Smooth muscle cell (in vitro differentiated cells): ENCODE measurements at regions not wholly inside any gene's neighbourhood (a gene's known extent, or its start where the extent isn't known, plus 50 kb on each side); places are given as distances from the start of the nearest gene placed in this dataset.

Experiments
- DNase-seq: peaks from one replicate; lab custom pipeline; 2025; ENCODE audit not compliant: unreplicated experiment; lab: John Stamatoyannopoulos, UW
- H2AFZ ChIP-seq: fragments of 200-600 bp; sonication (generic); 2 replicates; pipeline ENCODE4 v1.6.0; 2016; ENCODE audit warnings: antibody characterized with exemption, low read depth, mild to moderate bottlenecking
- H3F3A ChIP-seq: fragments of 200-600 bp; sonication (generic); 2 replicates; pipeline ENCODE4 v1.6.0; 2017; ENCODE audit warnings: antibody characterized with exemption, low read depth
- H3K27ac ChIP-seq: fragments of 200-600 bp; sonication (generic); 2 replicates; pipeline ENCODE4 v1.5.1; 2016; ENCODE audit warnings: low read depth, mild to moderate bottlenecking
- H3K27me3 ChIP-seq: fragments of 200-600 bp; sonication (generic); 2 replicates; pipeline ENCODE4 v1.6.1; 2016; ENCODE audit warnings: low read depth, mild to moderate bottlenecking
- H3K36me3 ChIP-seq: fragments of 200-600 bp; sonication (generic); 2 replicates; pipeline ENCODE4 v1.5.1; 2016; ENCODE audit warnings: low read depth
- H3K4me1 ChIP-seq: fragments of 200-600 bp; sonication (generic); 2 replicates; pipeline ENCODE4 v1.5.1; 2016; ENCODE audit warnings: low read depth
- H3K4me2 ChIP-seq: fragments of 200-600 bp; sonication (generic); 2 replicates; pipeline ENCODE4 v1.6.0; 2016; ENCODE audit warnings: mild to moderate bottlenecking
- H3K4me3 ChIP-seq: fragments of 200-600 bp; sonication (generic); 2 replicates; pipeline ENCODE4 v1.5.1; 2016; ENCODE audit warnings: mild to moderate bottlenecking
- H3K79me2 ChIP-seq: fragments of 200-600 bp; sonication (generic); 2 replicates; pipeline ENCODE4 v1.6.0; 2016; ENCODE audit warnings: low read depth, mild to moderate bottlenecking
- H3K9ac ChIP-seq: fragments of 200-600 bp; sonication (generic); 2 replicates; pipeline ENCODE4 v1.6.0; 2016; ENCODE audit warnings: low read depth
- H3K9me3 ChIP-seq: fragments of 200-600 bp; sonication (generic); replicated peaks from 2 replicates; pipeline ENCODE4 v1.5.1; 2016; ENCODE audit warnings: low read depth
- H4K20me1 ChIP-seq: fragments of 200-600 bp; sonication (generic); 2 replicates; pipeline ENCODE4 v1.6.0; 2016; ENCODE audit warnings: low read depth
- WGBS: methylation state at CpG from one replicate; pipeline ENCODE4 v1.1.7; 2016; ENCODE audit warnings: low lambda C conversion rate; 5-methylcytosine and 5-hydroxymethylcytosine counted together
- TF ChIP-seq, protein P1 (sequence below): fragments of 200-600 bp; sonication (generic); IDR thresholded peaks from 2 replicates; pipeline ENCODE4 v1.5.1; 2017; ENCODE audit warnings: borderline replicate concordance, mild to moderate bottlenecking, antibody characterized with exemption; ENCODE audit not compliant: insufficient read depth, poor library complexity, severe bottlenecking

DNA sequence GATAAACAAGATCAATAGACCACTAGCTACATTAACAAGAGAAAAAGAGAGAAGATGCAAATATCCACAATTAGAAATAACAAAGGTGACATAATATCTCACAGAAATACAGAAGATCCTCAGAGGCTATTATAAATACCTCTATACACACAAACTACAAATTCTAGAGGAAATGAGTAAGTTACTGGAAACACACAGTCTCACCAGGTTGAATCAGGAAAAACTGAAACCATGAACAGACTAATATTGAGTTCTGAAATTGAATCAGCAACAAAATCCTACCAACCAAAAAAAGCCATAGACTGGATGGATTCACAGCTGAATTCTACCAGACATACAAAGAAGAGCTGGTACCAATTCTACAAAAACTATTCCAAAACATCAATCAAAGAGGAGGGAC is 211.8 kb upstream of the CPEB2 start:
- H2AFZ ChIP-seq, result no peak overlapping the region
- no peak overlapping the region for H3K4me2 ChIP-seq
- H3K9me3 ChIP-seq, result no peaks in the 10 kb centered on the region

DNA sequence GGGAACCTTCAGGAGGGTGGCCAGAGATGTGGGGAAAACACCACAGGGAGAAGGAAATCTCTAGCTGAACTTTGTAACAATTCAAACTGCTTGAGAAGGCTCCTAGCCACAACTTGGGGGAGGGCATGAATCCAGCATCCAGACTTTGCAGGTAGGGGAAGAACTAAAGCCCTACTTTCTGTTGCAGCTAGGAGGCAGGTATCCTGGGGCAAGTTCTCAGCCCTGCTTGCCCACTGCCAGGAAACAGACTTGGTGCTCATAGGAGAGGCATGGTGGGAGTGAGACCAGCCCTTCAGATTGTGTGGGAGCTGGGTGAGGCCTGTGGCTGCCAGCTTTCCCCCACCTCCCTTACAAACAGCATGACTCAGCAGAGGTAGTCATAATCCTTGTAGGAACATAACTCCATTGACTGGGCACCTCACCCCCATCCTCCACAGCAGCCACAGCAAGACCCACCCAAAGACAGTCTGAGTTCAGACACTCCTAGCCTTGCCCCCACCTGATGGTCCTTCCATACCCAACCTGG is 209.5 kb upstream of the CPEB2 start:
- Histone ChIP-seq H3K9ac (no peak overlapping the region), H3F3A (no peaks in the 10 kb centered on the region), H3K4me1 (no peaks in the 10 kb centered on the region), H3K36me3 (no peaks in the 10 kb centered on the region), H3K9me3 (no peaks in the 10 kb centered on the region), H3K4me3 (no peak overlapping the region), H3K79me2 (no peaks in the 10 kb centered on the region), H4K20me1 (no peaks in the 10 kb centered on the region), H3K27me3 (no peaks in the 10 kb centered on the region), H3K4me2 (no peak overlapping the region), H2AFZ (no peak overlapping the region), H3K27ac (no peak overlapping the region)
- TF ChIP-seq, protein P1, sequence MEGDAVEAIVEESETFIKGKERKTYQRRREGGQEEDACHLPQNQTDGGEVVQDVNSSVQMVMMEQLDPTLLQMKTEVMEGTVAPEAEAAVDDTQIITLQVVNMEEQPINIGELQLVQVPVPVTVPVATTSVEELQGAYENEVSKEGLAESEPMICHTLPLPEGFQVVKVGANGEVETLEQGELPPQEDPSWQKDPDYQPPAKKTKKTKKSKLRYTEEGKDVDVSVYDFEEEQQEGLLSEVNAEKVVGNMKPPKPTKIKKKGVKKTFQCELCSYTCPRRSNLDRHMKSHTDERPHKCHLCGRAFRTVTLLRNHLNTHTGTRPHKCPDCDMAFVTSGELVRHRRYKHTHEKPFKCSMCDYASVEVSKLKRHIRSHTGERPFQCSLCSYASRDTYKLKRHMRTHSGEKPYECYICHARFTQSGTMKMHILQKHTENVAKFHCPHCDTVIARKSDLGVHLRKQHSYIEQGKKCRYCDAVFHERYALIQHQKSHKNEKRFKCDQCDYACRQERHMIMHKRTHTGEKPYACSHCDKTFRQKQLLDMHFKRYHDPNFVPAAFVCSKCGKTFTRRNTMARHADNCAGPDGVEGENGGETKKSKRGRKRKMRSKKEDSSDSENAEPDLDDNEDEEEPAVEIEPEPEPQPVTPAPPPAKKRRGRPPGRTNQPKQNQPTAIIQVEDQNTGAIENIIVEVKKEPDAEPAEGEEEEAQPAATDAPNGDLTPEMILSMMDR, result no peak
- no peak for DNase-seq

More for the DNA sequence above, 211.8 kb upstream of the CPEB2 start:
- TF ChIP-seq, protein P1, result no peak
- Histone ChIP-seq H3K27me3 (no peaks in the 10 kb centered on the region), H3K79me2 (no peaks in the 10 kb centered on the region), H3K36me3 (no peaks in the 10 kb centered on the region), H3F3A (no peaks in the 10 kb centered on the region), H3K27ac (no peak overlapping the region), H3K9ac (no peak overlapping the region), H3K4me1 (no peaks in the 10 kb centered on the region), H4K20me1 (no peaks in the 10 kb centered on the region), H3K4me3 (no peak overlapping the region)
- no peak for DNase-seq

- no peaks in the 10 kb centered on the region for H3K27me3 ChIP-seq
- H3K9ac ChIP-seq, result no peak overlapping the region
- no peak overlapping the region for H3K27ac ChIP-seq
- TF ChIP-seq, protein P1, result no peak
- no peaks in the 10 kb centered on the region for H3K4me1 ChIP-seq
- H4K20me1 ChIP-seq, result no peaks in the 10 kb centered on the region
- no peak overlapping the region for H3K4me2 ChIP-seq
- WGBS, result 89% methylated on average over 2 of the region's 2 CpGs
- H3K36me3 ChIP-seq, result no peaks in the 10 kb centered on the region
- no peak for DNase-seq
- no peaks in the 10 kb centered on the region for H3F3A ChIP-seq
- no peak overlapping the region for H3K4me3 ChIP-seq
- H3K79me2 ChIP-seq, result no peaks in the 10 kb centered on the region
- no peaks in the 10 kb centered on the region for H3K9me3 ChIP-seq
- no peak overlapping the region for H2AFZ ChIP-seq
These were observed 201.3 kb upstream of the CPEB2 start for GRCh38 chr4:14800977-14801376.

DNA sequence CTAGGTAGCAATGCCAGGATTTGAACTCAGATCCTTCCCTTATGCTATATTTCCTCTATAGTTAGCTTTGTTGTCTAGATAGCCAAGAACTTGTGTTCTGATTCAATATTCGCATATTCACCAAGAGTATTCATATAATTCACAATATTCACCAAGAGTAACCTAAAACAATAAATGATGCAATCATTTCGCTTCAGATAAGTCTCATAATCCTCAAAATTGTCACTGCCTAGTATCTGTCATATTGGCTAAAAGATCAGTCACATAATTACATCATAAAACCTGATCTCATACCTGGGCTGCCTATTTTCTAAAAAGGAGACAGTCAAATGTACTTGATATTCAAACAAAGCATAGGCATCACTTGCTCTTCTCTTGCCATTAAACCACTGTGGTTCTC is 199.7 kb upstream of the CPEB2 start:
- H3K27me3 ChIP-seq, result no peaks in the 10 kb centered on the region
- H3K27ac ChIP-seq, result no peak overlapping the region
- no peak overlapping the region for H3K4me2 ChIP-seq
- 82% methylated on average over 2 of the region's 2 CpGs for WGBS
- TF ChIP-seq, protein P1, result no peak
- no peak overlapping the region for H3K9ac ChIP-seq
- H3K4me1 ChIP-seq, result no peaks in the 10 kb centered on the region
- no peak for DNase-seq
- no peak overlapping the region for H2AFZ ChIP-seq
- no peak overlapping the region for H3K4me3 ChIP-seq
- no peaks in the 10 kb centered on the region for H4K20me1 ChIP-seq
- H3K79me2 ChIP-seq, result no peaks in the 10 kb centered on the region
- H3K36me3 ChIP-seq, result no peaks in the 10 kb centered on the region
- no peaks in the 10 kb centered on the region for H3F3A ChIP-seq
- no peaks in the 10 kb centered on the region for H3K9me3 ChIP-seq
